Posterior vena cava (tissue), 2 donors: ENCODE measurements at regions not wholly inside any gene's neighbourhood (a gene's known extent, or its start where the extent isn't known, plus 50 kb on each side); places are given as distances from the start of the nearest gene placed in this dataset.
"Not testable (repeated sequence)": the region's sequence is repeated elsewhere in the genome, so short reads cannot be mapped to it uniquely, and the experiment has no call there.

Experiments used
- DNase-seq: peaks from one replicate; pipeline ENCODE4 v3.0.0-alpha.2; 2020; ENCODE audit warnings: low spot score
- intact Hi-C, 2 donors: fragments of 100-400 bp; cut with DNase I; formaldehyde crosslinking; loops; one replicate each; pipeline versions ENCODE4 v1.14.1 to v1.14.2; 2022 to 2023
- donor health status: DM: yes; HTN: yes; CAD: no.
- donor health status: DM: yes; HTN: yes; CAD: no.

DNA sequence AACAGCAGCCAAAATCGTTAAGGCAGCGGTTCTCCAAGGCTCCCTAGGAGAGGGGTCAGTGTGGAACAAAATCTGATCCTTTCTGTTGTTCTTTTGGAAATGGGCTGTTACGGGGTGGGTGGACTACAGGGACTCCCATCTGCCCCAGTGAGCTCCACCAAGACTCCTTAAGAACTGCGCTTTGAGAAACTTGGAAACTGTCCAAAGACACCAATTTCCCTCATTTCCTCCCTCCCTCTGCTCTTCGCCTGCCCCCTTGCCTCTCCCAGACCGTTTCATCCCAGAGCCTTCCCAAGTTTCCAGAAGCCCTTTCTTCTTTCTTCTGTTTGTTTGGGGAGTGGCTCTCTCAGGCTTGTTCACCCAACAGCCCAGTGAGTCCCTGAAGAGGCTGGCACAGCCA, 205.4 kb downstream of the COPRS start:
- intact Hi-C loops: no loop called here
- DNase-seq: no peak

- no peak for DNase-seq
- intact Hi-C loops: no loop called here
These were observed 208.1 kb downstream of the COPRS start for GRCh38 chr17:31650756-31651520.

DNA sequence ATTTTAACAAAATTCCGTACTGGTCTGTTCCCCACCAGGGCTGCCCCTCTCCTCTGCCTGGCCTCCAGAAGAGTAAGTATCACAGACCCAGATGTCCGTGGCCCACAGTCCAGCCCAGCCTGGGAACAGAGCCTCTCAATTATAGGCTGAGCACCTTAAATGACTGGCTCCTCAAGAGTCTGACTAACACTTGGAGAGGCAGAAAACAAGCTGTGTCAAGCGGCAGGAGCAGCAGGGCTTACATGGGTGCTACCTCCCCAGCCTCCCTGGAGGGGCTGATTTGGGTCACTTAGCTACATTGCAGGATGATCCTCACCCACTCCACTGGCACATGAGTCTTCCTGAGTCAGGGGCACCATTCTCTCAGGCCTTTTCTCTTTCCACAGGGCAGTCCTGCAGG, 209.7 kb downstream of the COPRS start:
- intact Hi-C loops: no loop called here
- DNase-seq: no peak

DNA sequence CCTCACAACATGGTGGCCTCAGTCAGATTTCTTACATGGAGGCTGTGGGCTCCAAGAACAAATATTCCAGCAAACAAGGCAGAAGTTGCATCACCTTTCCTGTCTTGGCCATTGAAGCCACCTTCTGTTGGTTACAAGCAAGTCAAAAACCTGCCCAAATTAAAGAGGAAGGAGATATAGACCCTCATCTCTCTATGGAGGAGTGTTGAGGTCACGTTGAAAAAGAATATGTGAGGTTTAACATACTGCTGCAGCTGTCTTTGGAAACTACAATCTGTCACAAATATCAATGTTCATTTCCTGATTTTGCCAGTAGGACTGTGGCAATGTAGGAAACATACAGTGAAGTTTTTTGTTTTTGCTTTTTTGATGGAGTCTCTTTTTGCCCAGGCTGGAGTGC, 211.4 kb downstream of the COPRS start:
- DNase-seq: no peak
- intact Hi-C loops: no loop called here

DNA sequence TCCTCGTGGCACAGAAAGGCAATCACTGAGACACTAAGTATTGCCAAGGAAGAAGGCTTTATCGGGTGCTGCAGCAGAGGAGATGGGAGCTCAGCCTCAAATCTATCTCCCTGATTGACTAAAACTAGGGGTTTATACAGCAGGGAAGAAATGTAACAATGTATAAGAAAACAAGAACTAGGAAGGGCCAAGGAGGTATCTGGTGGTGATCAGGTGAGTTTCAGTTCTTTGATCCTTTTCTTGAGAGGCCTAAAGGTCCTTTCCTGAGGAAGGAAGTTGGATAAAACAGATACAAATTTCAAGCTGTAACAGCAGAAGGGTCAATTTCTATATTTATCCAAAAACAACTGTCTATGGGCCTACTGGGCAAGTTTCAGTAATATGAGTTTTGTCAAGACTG, 212.4 kb downstream of the COPRS start:
- no peak for DNase-seq
- intact Hi-C loops: no loop called here

- intact Hi-C loops: no loop called here
These were observed 213.7 kb downstream of the COPRS start for GRCh38 chr17:31645351-31645750.

GRCh38 chr17:31631766-31632165, 227.3 kb downstream of the COPRS start:
- no peak for DNase-seq
- intact Hi-C loops: no loop called here

More at GRCh38 chr17:31645351-31645750, 213.7 kb downstream of the COPRS start:
- DNase-seq: no peak

GRCh38 chr17:31630866-31631265, 228.2 kb downstream of the COPRS start:
- intact Hi-C loops, DNase-seq: not testable (repeated sequence)

GRCh38 chr17:31629696-31630470, 229.2 kb downstream of the COPRS start:
- no peak for DNase-seq
- intact Hi-C loops: no loop called here

GRCh38 chr17:31627960-31628359, 231.1 kb downstream of the COPRS start:
- intact Hi-C loops: no loop called here

GRCh38 chr17:31623990-31624389, 232.5 kb downstream of the RAB11FIP4 start:
- intact Hi-C loops: no loop called here
- DNase-seq: no peak

More at GRCh38 chr17:31627960-31628359, 231.1 kb downstream of the COPRS start:
- no peak for DNase-seq

DNA sequence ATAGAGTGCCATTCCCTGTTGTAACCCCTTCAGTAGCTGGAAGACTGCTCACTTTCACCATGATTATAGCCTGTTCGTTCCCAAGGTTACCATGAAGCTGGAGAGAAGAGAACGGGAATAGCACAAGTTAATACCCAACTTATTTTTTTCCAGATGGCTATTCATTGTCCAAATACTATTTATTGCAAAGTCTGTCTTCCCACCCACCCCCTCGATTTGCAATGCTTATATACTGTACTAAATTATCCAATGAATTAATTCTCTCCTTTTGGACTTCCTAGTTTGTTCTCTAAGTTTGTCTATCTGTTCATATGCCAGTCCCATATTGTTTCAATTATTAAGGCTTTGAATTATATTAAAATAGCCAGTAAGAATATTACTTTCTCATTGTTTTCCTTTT, 231.0 kb downstream of the RAB11FIP4 start:
- intact Hi-C loops: no loop called here
- no peak for DNase-seq

DNA sequence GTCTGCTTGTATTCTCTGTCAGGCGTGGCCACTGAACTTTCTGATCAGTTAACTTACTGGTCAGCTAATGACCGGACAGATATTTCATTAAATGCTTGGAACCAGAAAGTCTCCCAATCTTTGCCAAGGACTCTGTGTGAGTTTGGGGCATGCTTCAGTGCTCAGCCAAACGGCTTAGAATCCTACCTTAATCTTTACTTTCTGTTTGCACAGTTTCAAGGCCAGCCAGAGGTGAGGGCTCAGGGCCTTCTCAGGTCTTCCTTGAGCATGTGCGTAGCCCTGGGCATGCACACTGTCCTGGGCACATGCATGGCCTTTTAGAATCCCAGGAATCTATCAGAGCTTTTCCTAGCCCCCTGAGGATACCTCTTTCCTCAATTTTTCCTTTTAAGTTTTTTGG, 230.1 kb downstream of the RAB11FIP4 start:
- intact Hi-C loops: no loop called here

GRCh38 chr17:31611053-31611452, 219.6 kb downstream of the RAB11FIP4 start:
- intact Hi-C loops, DNase-seq: not testable (repeated sequence)

More for the DNA sequence above, 230.1 kb downstream of the RAB11FIP4 start:
- no peak for DNase-seq

DNA sequence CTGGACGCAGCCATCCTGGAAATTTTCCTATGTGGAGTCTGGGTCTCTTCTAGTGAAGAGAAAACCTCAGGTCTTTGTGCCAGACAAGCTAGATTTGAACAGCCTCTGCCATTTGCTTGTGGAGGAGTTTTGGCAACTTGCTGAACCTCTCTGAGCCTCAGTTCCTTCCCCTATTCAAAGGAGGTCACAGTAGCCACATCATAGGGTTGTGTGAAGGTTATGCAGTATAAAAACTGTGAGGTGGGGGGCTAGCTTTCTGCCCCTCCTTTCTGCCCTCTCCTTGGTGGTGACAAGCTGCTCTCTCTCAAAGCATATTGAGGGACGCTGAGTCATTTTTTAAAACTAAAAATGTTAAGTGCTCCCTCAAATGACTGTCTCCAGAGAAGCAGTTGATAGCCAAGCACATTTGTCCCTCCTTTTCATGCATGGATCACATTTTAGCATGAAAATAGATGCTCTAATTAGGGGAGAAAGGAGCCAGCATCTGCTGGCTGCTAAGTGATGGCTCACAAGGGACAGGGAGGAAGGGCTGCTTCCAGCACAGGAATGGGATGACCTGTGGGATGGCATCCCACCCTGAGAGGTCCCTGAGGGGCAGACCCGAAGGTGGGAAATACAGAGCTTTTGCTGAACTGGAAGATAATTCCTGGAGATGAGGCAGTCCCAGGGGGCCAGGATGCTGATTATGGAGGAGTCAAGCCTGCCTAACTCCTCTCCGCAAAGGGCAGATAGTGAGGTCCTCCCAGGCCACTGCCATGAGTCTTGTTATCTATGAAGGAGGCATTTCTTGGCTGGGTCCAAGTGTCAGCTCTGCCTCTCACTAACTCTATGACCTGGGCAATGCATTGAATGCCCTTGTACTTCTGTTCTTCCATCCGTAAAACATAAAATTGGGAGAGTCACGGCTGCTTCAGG, 218.8 kb downstream of the RAB11FIP4 start:
- intact Hi-C loops: no loop called here
- peak; percentile 32 for DNase-seq

DNA sequence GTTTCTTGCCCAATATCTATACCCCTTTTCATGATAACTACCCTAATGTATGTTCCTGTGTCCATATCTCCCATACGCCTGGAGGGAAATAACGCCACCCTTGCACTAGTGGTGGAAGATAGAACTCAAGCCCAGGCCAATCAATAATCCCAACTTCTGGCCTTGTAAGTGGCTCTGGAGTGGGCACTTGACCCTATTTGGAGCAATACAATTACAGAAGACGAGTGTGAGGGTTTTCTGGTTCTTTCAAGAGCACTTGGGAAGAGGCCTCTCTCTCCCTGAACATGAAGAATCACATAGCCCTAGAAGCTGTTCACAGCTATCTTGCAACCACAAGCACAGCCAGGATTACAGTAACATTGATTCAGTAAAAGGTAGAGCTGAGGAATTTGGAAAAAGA, 217.9 kb downstream of the RAB11FIP4 start:
- intact Hi-C loops: no loop called here
- DNase-seq: no peak

GRCh38 chr17:31608659-31609254, 217.3 kb downstream of the RAB11FIP4 start:
- no peak for DNase-seq
- intact Hi-C loops: no loop called here

DNA sequence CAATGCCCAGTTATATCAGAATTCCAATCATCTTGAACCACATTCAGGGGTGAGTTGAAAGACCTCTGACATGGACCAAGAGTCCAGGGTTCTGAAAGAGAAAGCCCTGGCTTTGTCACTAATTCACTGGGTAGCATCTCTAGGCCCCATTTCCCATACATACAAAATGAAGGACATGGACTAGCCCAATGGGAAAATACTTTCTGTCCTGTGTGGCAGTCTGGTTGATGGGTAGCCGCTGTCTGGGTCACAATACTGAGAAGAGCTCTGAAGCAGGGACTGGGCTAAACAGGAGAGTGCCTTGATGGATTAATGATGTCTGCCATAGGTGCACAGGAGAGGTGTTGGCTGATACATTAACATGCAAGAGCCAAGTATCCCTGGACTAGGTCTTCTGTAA, 214.3 kb downstream of the RAB11FIP4 start:
- intact Hi-C loops: no loop called here
- DNase-seq: no peak

GRCh38 chr17:31604936-31605335, 213.5 kb downstream of the RAB11FIP4 start:
- intact Hi-C loops: no loop called here
- DNase-seq: no peak
